HK-2 (cell line): ENCODE measurements at regions not wholly inside any gene's neighbourhood (a gene's known extent, or its start where the extent isn't known, plus 50 kb on each side); places are given as distances from the start of the nearest gene placed in this dataset.
A peak's percentile ranks its signal among the peaks of the same experiment; 100 is the strongest.
"Not testable (repeated sequence)": the region's sequence is repeated elsewhere in the genome, so short reads cannot be mapped to it uniquely, and the experiment has no call there.

Experiments used
- DNase-seq: peaks from one replicate; pipeline ENCODE4 v3.0.0-alpha.2; 2018; ENCODE audit not compliant: unreplicated experiment

DNA sequence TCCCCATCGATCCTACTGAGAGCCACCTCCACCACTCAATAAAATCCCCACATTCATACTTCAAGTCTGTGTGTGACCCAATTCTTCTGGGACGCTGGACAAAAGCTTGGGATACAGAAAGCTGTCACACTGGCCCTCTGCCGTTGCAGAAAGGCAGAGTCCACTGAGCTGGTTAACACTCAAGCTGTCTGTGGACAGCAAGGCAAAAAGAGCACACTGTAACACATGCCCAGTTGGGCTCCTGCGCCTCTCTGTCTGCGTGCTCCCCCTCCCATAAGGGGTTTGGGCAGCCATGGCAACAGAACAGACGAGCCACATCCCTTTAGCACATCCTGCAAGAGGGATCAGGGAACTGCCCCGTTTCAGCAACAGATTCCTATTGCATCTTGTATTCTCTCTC is 106.9 kb upstream of the RGPD4 start:
- DNase-seq, result no peak

DNA sequence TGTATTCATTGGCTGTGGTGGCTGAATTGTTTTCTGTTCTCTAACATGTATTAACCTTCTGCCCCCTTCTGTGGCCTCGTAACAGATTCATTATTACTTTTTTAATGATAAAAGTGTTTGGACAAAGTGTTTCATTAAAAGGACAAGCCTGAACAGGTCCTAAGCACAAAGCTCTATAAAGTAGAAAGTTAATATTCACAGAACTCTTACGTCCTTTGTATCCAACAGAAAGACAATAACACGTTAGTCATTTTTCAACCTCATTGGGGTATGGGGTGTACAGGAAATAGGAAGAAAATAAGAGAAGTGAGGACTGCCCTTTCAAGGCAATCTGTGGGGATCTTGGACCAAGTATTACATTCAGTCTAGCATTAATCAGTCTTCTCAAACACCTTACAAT is 105.5 kb upstream of the RGPD4 start:
- no peak for DNase-seq

DNA sequence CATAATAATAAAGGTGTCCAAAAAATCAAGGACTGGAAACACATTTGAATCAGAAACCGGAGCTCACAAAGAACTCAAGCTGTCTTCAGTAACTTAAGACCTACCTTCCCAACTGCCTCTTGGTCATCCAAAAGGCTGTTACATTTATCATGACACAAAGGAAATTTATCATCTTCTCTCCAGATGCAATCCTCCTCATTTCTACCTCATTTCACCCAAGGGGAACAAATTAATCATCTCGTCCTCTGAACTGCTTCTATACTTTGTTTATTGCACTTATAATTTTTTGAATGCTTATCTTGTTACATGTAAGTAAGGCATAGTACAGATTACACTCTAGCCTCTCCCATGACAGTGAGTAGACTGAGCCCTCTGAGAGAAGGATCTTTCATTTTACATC is 105.1 kb upstream of the RGPD4 start:
- DNase-seq, result no peak

DNA sequence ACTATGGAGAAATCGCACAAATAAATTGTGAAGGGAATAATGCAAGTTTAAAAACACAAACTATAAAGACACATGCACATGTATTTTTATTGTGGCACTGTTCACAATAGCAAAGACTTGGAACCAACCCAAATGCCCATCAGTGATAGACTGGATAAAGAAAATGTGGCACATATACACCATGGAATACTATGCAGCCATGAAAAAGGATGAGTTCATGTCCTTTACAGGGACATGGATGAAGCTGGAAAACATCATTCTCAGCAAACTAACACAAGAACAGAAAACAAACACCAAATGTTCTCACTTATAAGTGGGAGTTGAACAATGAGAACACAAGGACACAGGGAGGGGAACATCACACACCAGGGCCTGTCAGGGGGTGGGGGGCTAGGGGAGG is 100.9 kb upstream of the RGPD4 start:
- not testable (repeated sequence) for DNase-seq

DNA sequence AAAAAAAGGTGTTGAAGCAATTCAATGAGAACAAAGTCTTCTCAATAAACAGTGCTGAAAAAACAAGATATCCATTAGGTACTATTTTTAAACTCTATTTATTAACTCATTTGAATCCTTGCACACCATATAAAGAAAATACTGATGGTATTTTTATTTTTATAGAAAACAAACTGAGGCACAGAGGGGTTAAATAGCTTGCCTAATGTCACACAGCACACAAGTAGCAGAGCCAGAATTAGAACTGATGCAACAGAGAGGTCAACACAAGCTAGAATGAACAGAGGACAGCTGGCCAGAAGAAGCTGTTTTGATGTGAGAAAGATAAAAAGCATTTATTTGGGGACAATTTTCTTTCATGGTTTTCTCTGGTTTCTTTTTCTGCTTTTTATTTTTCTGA is 99.4 kb upstream of the RGPD4 start:
- no peak for DNase-seq

DNA sequence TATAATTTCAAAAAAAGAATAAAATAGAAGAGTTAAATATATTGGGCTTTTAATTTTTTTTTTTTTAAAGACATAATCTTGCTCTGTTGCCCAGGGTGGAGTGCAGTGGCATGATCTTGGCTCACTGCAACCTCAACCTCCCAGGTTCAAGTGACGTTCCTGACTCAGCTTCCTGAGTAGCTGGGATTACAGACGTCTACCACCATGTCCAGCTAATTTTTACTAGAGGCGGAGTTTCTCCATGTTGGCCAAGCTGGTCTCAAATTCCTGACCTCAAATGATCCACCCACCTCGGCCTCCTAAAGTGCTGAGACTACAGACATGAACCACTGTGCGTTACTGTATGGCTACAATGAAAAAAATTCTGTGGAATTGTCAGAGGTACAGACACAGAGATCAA is 98.1 kb upstream of the RGPD4 start:
- DNase-seq, result peak; percentile 14

DNA sequence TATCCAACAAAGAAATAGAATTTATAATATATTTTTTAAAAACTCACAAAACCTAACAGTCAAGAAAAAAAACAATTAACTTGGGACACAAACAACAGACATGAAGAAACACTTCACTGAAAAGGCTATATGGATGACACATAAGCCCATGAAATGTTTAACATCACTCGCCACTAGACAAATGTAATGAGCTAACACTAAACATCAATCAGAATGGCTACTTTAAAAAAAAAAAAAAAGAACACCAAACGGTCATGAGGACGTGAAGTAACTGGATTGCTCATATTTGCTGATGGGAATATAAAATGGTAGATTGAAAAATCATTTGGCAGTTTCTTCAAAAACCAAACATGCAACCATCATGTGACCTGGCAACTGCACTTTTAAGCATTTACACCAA is 97.3 kb upstream of the RGPD4 start:
- no peak for DNase-seq

DNA sequence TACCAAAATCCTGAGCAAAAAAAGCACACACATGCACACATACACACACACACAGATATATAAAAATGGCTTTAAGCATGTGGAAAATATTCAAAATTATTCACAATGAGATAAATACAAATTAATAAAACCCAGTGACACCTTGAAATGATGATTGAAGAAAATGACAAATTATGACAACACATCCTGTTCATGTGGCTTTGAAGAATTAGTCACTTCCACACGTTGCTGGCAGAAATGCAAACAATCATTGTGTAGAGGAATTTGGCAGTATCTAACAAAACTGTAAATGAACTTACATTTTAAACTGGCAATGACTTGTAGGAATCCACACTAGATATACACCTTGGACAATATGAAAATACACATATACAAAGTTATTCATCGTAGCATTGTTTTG is 95.8 kb upstream of the RGPD4 start:
- no peak for DNase-seq

DNA sequence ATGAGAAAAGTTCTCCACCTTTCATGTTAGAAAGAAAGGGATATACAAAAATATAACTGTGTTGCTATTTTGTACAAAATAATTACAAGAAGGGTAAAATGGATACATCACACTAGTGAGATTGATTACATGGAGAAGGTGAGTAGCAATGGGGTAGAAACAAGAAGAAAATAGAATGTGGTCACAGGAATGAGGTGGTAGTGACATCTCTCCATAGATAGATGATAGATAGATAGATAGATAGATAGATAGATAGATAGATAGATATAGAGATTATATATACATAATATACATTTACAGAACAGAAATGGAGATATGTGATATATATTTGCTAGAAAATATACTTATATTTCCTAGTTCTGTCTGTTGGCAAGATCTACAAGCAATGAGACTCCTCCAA is 95.3 kb upstream of the RGPD4 start:
- no peak for DNase-seq

DNA sequence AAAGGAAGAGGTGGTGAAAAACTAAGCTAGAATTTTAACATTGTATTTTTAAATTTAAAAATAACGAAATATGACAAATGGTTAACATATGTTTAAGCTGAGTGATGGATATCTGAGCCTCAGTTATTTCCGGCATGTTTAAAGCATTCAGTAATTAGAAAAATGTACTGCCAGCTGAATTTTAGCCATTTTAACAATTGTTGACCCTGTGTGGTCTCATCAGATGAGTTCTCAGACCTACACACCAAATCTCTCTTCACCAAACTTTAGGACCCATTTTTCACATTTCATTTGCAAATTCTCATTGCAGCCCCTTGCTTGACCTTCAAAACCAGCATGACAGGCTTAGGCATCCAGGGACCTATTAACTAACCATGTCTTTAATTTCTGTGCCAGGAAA is 91.5 kb upstream of the RGPD4 start:
- no peak for DNase-seq

DNA sequence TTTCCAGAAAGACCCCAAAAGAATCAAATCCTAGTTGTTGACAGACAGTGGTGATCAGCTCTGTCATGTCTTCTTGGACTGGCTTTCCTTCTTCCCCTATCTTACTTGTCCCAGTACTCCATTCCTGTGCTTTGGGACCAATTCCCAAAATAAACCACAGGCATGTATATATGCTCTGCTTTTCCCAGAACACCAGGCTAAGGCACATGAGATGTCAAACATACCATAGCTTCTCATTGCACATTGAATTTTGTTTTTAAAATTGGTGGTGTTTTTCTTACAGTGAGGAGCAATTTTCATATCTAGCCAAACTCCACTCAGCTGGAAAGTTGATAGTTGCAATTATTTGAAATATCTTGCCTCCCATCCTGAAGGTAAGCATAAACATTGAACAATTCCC is 88.9 kb upstream of the RGPD4 start:
- no peak for DNase-seq

DNA sequence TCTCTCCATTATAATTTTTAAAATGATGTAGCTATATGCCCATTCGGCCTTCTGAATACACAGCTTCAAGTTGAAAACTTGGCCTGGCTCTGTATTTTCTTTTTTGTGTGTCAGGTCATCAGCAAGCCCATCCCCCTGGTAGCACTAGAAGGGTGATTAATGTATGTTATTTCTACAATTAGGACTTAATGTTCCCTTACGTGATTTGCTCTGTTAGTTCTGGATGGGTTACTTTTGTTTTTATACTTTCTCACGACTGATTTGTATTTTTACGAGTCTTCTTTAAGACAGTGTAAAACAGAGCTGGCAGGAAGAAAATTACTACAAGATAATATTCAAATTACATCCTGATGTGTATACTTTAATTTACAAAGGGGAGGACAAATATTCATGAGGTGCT is 88.4 kb upstream of the RGPD4 start:
- DNase-seq, result no peak

DNA sequence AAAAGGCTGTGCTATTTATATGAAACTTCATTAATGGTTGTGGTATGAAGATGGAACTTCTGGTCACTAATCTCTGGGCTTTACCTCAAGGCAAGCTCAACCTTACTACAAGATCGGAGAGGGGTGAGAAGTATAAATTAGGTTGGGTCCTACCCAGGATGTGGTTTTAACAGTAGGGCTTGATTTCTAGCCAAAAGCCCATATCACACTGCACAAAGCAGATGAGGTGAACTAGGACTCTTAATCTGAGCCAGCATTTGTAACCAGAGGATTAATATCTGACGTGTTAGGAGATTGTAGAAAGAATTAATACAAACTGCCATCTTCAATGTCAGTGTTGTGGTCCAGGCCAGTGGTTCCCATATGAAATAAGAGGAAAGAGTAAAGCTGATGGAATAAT is 86.4 kb upstream of the RGPD4 start:
- no peak for DNase-seq

DNA sequence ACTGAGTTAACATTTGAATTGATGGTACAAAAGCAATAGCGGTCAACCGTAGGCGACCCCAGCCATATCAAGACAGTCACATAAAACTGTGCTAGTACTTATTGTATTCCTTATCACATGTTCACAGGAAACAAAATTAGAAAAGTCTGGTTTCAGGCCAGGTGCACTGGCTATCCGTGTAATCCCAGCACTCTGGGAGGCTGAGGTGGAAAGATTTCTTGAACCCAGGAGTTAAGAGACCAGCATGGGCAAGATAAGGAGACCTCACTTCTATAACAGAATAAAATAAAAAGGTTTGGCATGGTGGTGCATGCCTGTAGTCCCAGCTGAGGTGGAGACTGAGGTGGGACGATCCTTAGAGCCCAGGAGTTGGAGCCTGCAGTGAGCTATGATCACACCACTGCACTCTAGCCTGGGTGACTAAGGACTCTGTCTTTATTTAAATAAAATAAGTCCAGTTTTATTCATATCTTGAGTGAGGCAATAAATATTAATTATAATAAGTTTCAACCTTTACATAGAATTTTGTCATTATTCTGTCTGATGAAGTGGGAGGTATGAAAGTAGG is 84.1 kb upstream of the RGPD4 start:
- no peak for DNase-seq

DNA sequence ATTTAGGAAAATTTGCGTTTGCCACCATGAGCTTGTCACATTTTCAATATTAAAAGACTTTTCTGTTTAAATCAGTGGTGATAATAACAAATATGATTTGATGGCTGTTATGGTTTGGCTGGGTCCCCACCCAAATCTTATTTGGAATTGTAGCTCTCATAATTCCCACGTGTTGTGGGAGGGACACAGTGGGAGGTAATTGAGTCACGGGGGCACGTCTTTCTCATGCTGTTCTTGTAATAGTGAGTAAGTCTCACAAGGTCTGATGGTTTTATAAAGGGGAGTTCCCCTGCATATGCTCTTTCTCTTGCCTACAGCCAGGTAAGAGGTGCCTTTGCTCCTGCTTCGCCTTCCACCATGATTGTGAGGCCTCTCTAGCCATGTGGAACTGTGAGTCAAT is 83.4 kb upstream of the RGPD4 start:
- DNase-seq, result no peak

DNA sequence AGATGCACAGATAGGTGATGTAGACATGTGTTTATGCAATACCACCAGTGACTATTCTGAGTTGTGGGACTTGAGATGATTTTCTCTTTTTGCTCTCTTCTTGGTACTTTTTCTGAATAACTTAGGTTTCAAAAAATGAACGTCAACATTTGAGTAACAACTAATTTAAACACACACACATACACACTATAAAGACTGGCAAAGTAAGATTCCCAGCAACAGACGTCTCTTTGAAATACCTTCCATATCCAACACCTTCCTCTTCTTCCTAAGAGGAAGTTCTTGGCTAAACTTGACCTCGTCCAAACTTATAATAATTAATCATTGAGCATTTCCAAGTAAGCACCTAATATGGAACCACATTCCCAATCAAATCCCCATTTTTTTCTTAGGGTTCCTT is 81.6 kb upstream of the RGPD4 start:
- DNase-seq, result no peak

DNA sequence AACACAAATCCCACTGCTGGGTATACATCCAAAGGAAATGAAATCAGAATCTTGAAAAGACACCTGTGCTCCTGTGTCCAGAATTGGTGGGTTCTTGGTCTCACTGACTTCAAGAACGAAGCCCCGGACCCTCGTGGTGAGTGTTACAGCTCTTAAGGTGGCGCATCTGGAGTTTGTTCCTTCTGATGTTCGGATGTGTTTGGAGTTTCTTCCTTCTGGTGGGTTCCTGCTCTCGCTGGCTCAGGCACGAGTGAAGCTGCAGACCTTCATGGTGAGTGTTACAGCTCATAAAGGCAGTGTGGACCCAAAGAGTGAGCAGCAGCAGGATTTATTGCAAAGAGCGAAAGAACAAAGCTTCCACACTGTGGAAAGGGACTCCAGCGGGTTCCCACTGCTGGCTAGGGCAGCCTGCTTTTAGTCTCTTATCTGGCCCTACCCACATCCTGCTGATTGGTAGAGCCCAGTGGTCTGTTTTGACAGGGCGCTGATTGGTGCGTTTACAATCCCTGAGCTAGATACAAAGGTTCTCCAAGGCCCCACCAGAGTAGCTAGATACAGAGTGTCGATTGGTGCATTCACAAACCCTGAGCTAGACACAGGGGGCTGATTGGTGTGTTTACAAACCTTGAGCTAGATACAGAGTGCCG is 80.0 kb upstream of the RGPD4 start:
- DNase-seq, result not testable (repeated sequence)

DNA sequence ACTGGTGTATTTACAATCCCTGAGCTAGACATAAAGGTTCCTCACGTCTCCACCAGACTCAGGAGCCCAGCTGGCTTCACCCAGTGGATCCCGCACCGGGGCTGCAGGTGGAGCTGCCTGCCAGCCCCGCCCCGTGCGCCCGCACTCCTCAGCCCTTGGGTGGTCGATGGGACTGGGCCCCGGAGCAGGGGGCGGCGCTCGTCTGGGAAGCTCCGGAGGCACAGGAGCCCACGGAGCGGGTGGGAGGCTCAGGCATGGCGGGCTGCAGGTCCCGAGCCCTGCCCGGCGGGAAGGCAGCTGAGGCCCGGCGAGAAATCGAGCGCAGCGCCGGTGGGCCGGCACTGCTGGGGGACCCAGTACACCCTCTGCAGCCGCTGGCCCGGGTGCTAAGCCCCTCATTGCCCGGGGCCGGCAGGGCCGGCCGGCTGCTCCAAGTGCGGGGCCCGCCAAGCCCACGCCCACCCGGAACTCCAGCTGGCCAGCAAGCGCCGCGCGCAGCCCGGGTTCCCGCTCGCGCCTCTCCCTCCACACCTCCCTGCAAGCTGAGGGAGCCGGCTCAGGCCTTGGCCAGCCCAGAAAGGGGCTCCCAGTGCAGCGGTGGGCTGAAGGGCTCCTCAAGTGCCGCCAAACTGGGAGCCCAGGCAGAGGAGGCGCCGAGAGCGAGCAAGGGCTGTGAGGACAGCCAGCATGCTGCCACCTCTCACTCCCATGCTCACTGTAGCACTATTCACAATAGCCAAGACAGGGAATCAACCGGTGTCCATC is 79.3 kb upstream of the RGPD4 start:
- not testable (repeated sequence) for DNase-seq

DNA sequence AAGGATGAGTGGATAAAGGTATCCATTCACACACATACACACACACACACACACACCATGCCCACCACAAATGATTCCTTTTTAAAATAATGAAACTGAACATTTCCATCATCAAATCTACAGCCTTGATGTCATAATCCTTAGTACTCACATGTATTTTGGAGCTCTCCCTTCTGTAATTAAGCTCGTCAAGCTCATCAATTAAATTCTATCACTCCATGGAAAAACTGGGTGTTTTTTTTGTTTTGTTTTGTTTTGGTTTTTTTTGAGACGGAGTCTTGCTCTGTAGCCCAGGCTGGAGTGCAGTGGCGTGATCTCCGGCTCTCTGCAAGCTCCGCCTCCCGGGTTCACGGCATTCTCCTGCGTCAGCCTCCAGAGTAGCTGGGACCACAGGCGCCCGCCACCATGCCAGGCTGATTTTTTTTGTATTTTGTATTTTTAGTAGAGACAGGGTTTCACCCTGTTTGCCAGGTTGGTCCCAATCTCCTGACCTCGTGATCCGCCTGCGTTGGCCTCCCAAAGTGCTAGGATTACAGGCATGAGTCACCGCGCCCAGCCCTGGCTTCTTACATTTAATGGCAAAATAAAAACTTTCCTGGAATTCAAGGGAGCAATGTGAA is 78.6 kb upstream of the RGPD4 start:
- no peak for DNase-seq

DNA sequence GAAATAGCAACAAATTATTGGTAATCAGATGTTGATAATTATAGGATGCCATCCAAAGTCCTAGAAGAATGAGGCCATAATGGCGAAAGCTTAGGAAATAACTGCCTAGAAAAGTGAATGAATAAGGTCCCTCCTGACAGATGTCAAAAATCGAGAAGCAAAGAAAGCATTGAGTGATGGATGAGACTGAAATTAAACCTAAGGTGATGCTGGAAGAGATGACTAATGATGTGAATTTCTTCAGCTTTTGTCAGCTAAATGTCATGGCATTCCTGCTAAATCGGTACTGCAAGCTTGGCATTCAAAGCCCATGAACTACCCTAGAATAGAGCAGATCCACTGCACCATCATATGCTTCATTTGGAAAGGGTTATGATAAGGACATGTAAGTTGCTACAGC is 74.8 kb upstream of the RGPD4 start:
- DNase-seq, result no peak

DNA sequence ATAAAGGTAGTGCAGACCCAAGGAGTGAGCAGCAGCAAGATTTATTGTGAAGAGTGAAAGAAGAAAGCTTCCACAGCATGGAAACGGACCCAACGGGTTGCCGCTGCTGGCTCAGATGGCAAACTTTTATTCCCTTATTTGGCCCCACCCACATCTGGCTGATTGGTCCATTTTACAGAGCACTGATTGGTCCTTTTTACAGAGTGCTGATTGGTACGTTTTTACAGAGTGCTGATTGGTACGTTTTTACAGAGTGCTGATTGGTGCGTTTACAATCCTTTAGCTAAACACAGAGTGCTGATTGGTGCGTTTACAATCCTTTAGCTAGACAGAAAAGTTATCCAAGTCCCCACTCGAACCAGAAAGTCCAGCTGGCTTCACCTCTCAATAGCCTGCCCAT is 72.9 kb upstream of the RGPD4 start:
- DNase-seq, result not testable (repeated sequence)

DNA sequence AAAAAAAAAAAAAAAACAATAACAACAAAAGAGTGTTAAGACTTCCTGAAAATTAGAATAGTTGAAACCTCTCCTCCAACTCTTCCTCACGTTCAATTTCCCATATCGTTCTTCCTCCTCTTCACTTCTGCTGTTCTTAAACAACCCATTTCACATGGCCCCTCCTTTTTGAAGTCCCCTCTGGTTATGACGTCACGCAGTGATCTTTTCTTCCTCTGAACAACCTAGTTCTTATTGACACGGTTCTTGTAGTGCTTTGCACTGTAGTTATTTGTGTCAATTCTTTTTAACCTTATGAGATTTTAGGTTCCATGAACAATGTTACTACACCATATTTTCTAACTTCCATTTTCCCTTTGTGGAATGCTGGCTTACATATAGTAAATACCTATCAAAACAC is 69.5 kb upstream of the RGPD4 start:
- DNase-seq, result no peak
